Cardiac fibroblast (primary cell): ENCODE measurements at regions not wholly inside any gene's neighbourhood (a gene's known extent, or its start where the extent isn't known, plus 50 kb on each side); places are given as distances from the start of the nearest gene placed in this dataset.

ENCODE experiments used
- DNase-seq, 2 donors: peaks; one replicate each; pipeline versions ENCODE4 v3.0.0 to v3.0.0-alpha.2; 2010; ENCODE audit warnings: low read depth in 2 of 2
- H3K4me3 ChIP-seq, 2 donors: replicated peaks in 1 of 2; 1 replicate in 1 of 2; 2 replicates in 1 of 2; pipeline ENCODE4 v1.5.1; 2011; ENCODE audit warnings: low read depth in 2 of 2, low read length in 2 of 2, mild to moderate bottlenecking in 2 of 2, moderate library complexity in 1 of 2
- CTCF ChIP-seq: IDR thresholded peaks from one replicate; pipeline ENCODE4 v1.5.1; 2011; ENCODE audit warnings: low read depth, mild to moderate bottlenecking, low read length, inconsistent platforms

DNA sequence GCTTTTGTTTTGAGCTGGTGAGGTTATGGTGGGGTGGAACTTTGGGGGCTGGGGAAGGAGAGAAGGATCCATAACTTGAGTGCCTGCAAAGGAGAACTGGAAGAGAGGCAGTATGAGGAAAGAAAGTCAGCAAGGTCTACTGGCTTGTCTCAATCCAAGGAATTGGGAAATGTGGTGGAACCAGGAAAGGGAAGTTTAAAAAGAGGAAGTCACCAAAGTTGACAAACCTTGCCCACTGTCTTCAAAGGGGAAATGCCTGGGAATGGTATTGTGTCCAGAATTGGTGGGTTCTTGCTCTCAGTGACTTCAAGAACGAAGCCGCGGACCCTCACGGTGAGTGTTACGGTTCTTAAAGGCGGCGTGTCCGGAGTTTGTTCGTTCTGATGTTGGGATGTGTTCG lies 304.1 kb upstream of the FAM98A start:
- no peak overlapping the region for H3K4me3 ChIP-seq
- no peak for TF ChIP-seq CTCF
- no peak for DNase-seq

DNA sequence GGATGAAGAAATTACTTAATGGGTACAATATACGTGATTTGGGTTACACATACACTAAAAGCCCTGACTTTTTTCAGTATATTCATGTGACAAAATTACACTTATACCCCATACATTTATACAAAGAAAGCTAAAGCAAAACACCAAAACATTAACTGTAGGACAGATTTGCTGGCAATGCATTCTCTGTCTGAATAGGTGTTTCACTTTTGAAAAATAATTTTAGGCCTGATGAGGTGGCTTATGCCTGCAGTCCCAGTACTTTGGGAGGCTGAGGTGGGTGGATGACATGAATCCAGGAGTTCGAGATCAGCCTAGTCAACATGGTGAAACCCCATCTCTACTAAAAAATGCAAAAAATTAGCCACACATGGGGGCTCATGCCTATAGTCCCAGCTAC lies 301.5 kb upstream of the FAM98A start:
- DNase-seq, result no peak
- no peak for TF ChIP-seq CTCF
- no peak overlapping the region for H3K4me3 ChIP-seq

DNA sequence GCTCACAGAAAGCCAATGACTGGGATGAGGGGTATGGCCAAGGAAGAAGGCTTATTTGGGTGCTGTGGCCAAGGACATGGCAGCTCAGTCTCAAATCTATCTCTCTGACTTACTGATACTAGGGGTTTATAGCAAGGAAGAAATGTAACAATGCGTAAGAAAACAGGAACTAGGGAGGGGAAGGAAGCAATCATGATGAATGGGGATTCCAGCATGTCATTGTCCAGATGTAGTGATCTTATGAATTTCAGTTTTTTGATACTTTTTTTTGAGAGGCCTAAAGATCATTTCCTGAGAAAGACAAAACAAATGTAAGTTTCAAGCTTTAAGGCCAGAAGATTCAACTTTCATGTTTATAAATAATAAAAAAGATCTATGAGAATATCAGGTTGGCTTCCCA lies 298.6 kb upstream of the FAM98A start:
- no peak for DNase-seq
- no peak for TF ChIP-seq CTCF
- H3K4me3 ChIP-seq, result no peak overlapping the region

GRCh38 chr2:33893824-33894223 lies 294.7 kb upstream of the FAM98A start:
- H3K4me3 ChIP-seq, result no peak overlapping the region
- no peak for DNase-seq
- TF ChIP-seq CTCF, result no peak

DNA sequence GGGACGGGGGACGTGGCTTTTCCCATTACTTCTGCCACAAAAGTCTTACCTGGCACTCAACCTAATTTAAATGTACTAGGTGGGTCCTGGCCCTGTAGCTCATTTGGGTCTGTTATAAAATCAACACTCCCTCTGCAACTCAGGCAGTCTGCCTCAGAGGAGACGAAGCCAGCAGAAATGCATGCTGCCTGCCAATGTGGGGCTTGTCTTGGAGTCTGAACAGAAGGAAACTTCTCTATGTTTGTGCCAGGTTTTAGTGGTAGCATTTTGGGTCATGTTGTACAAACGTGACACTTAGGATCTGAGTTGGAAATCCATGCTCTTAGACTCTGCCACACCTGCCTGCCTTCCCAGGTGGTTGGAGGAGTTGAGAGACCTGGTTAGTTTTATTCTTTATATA lies 292.5 kb upstream of the FAM98A start:
- no peak overlapping the region for H3K4me3 ChIP-seq
- no peak for DNase-seq
- no peak for TF ChIP-seq CTCF

DNA sequence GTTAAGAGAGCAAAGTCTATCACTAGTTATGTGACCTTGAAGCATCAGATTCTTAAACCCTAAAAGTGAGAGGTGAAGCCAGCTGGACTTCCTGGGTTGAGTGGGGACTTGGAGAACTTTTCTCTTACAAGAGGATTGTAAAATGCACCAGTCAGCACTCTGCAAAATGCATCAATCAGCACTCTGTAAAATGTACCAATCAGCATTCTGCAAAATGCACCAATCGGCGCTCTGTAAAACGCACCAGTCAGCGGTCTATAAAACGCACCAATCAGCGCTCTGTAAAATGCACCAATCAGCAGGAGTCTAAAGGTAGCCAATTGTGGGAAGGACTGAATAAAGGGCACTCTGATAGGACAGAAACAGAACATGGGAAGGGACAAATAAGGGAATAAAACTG lies 291.6 kb upstream of the FAM98A start:
- no peak for DNase-seq
- no peak overlapping the region for H3K4me3 ChIP-seq
- TF ChIP-seq CTCF, result no peak

GRCh38 chr2:33877348-33878016 lies 278.4 kb upstream of the FAM98A start:
- no peak for DNase-seq
- H3K4me3 ChIP-seq, result no peak overlapping the region
- no peak for TF ChIP-seq CTCF
